SK-N-SH (cell line): ENCODE measurements at regions not wholly inside any gene's neighbourhood (a gene's known extent, or its start where the extent isn't known, plus 50 kb on each side); places are given as distances from the start of the nearest gene placed in this dataset.

Source experiments
- CTCF ChIA-PET: fragments of 300-600, 350-600 bp; formaldehyde crosslinking; extraction: SDS; loops from one replicate; lab custom pipeline; 2021; lab: Yijun Ruan, JAX
- POLR2A ChIA-PET: fragments of 350-600 bp; sonication (Branson Sonifier 250); formaldehyde crosslinking; extraction: SDS; loops from one replicate; lab custom pipeline; 2020; ENCODE audit warnings: antibody characterized with exemption, inconsistent platforms; lab: Yijun Ruan, JAX
- DNase-seq: peaks from one replicate; pipeline ENCODE4 v3.0.0; 2012
- H2AFZ ChIP-seq: fragments of 200-600 bp; sonication (generic); 2 replicates; pipeline ENCODE4 v1.8.1; 2016; ENCODE audit warnings: antibody characterized with exemption, mild to moderate bottlenecking, low read depth
- H3F3A ChIP-seq: fragments of 200-600 bp; sonication (generic); replicated peaks from 2 replicates; pipeline ENCODE3; 2016; ENCODE audit warnings: antibody characterized with exemption, mild to moderate bottlenecking; ENCODE audit not compliant: insufficient read depth
- H3K27ac ChIP-seq, 2 experiments: fragments of 200-500 bp in 1 of 2; fragments of 200-600 bp in 1 of 2; sonication (Bioruptor generic) in 1 of 2; sonication (generic), shearing (Covaris generic) in 1 of 2; 2 replicates each; pipeline versions ENCODE4 v1.5.1 to v1.6.1; 2014 to 2016; ENCODE audit warnings: low read depth in 2 of 2, inconsistent platforms in 1 of 2, low read length in 1 of 2, mild to moderate bottlenecking in 1 of 2, mixed read lengths in 1 of 2
- H3K27me3 ChIP-seq: fragments of 200-600 bp; sonication (generic), shearing (Covaris generic); 2 replicates; pipeline ENCODE4 v1.6.1; 2016; ENCODE audit warnings: mixed run types; ENCODE audit not compliant: insufficient read depth
- H3K36me3 ChIP-seq, 2 experiments: fragments of 200-500 bp in 1 of 2; fragments of 200-600 bp in 1 of 2; sonication (Bioruptor generic) in 1 of 2; sonication (generic) in 1 of 2; replicated peaks in 1 of 2; 2 replicates each; pipeline versions ENCODE3 to v1.5.1; 2014 to 2016; ENCODE audit warnings: low read length in 1 of 2, mild to moderate bottlenecking in 1 of 2; ENCODE audit not compliant: insufficient read depth in 2 of 2, control insufficient read depth in 1 of 2
- H3K4me1 ChIP-seq, 2 experiments: fragments of 200-500 bp in 1 of 2; fragments of 200-600 bp in 1 of 2; sonication (Bioruptor generic) in 1 of 2; sonication (generic), shearing (Covaris generic) in 1 of 2; 2 replicates each; pipeline versions ENCODE4 v1.5.1 to v1.6.1; 2014 to 2016; ENCODE audit warnings: low read depth in 1 of 2, low read length in 1 of 2, mixed run types in 1 of 2; ENCODE audit not compliant: insufficient read depth in 2 of 2, control insufficient read depth in 1 of 2
- H3K4me2 ChIP-seq: fragments of 200-600 bp; sonication (generic), shearing (Covaris generic); 2 replicates; pipeline ENCODE4 v1.6.1; 2017; ENCODE audit warnings: mixed run types
- H3K4me3 ChIP-seq, 2 experiments: fragments of 200-500 bp in 1 of 2; fragments of 200-600 bp in 1 of 2; sonication (Bioruptor generic) in 1 of 2; sonication (generic), shearing (Covaris generic) in 1 of 2; 2 replicates each; pipeline versions ENCODE4 v1.5.1 to v1.8.1; 2014 to 2016; ENCODE audit warnings: low read depth in 2 of 2, inconsistent platforms in 1 of 2, low read length in 1 of 2, mild to moderate bottlenecking in 1 of 2, mixed read lengths in 1 of 2, moderate library complexity in 1 of 2
- H3K79me2 ChIP-seq: fragments of 200-600 bp; sonication (generic); 2 replicates; pipeline ENCODE4 v1.8.1; 2017; ENCODE audit warnings: mild to moderate bottlenecking; ENCODE audit not compliant: insufficient read depth
- H3K9ac ChIP-seq: fragments of 200-600 bp; sonication (generic); 2 replicates; pipeline ENCODE4 v1.6.1; 2017; ENCODE audit warnings: mixed run types
- H3K9me2 ChIP-seq: fragments of 200-600 bp; sonication (generic); 2 replicates; pipeline ENCODE4 v1.6.1; 2017; ENCODE audit warnings: mixed run types
- H3K9me3 ChIP-seq: fragments of 200-600 bp; sonication (generic); 2 replicates; pipeline ENCODE4 v1.6.1; 2017; ENCODE audit warnings: mixed run types, mild to moderate bottlenecking, moderate library complexity
- H4K20me1 ChIP-seq: fragments of 200-600 bp; sonication (generic); 2 replicates; pipeline ENCODE4 v1.6.1; 2017; ENCODE audit warnings: mild to moderate bottlenecking, mixed run types; ENCODE audit not compliant: insufficient read depth
- ELF1 ChIP-seq: IDR thresholded peaks from 2 replicates; pipeline ENCODE4 v1.4.0; 2012
- EP300 ChIP-seq, 2 experiments: IDR thresholded peaks; 2 replicates each; pipeline versions ENCODE4 v1.4.0 to v1.6.1; 2012; ENCODE audit warnings: borderline replicate concordance in 1 of 2, low read depth in 1 of 2, low read length in 1 of 2
- EZH2phosphoT487 ChIP-seq: fragments of 200-600 bp; sonication (generic); IDR thresholded peaks from 2 replicates; pipeline ENCODE4 v1.6.1; 2017; ENCODE audit warnings: low read depth, mixed run types, mild to moderate bottlenecking, antibody characterized with exemption, moderate library complexity, borderline replicate concordance
- FOSL2 ChIP-seq: IDR thresholded peaks from 2 replicates; pipeline ENCODE4 v1.4.0; 2012; ENCODE audit warnings: low read depth, mild to moderate bottlenecking, moderate library complexity, borderline replicate concordance
- FOXM1 ChIP-seq: IDR thresholded peaks from 2 replicates; pipeline ENCODE4 v1.4.0; 2012; ENCODE audit warnings: low read depth, mild to moderate bottlenecking
- GATA2 ChIP-seq: sonication (generic); formaldehyde crosslinking; IDR thresholded peaks from 2 replicates; pipeline ENCODE4 v1.5.0; 2020; ENCODE audit warnings: mild to moderate bottlenecking, missing genetic modification reagents
- MEF2A ChIP-seq: IDR thresholded peaks from 2 replicates; pipeline ENCODE4 v1.4.0; 2012; ENCODE audit warnings: low read depth, borderline replicate concordance
- MXI1 ChIP-seq: IDR thresholded peaks from 2 replicates; pipeline ENCODE4 v1.6.1; 2012; ENCODE audit warnings: mild to moderate bottlenecking, low read depth, low read length, improper control_type of control experiment
- NRF1 ChIP-seq: IDR thresholded peaks from 2 replicates; pipeline ENCODE4 v1.6.1; 2012; ENCODE audit warnings: low read depth, mild to moderate bottlenecking, low read length
- RCOR1 ChIP-seq: fragments of 150-350 bp; IDR thresholded peaks from 2 replicates; pipeline ENCODE4 v1.6.1; 2017; ENCODE audit warnings: antibody characterized with exemption, low read length
- RFX5 ChIP-seq: IDR thresholded peaks from 2 replicates; pipeline ENCODE4 v1.6.1; 2012; ENCODE audit warnings: mild to moderate bottlenecking, improper control_type of control experiment, low read length
- RXRA ChIP-seq: IDR thresholded peaks from 2 replicates; pipeline ENCODE4 v1.4.0; 2012; ENCODE audit warnings: low read depth, mild to moderate bottlenecking, borderline replicate concordance
- SIN3A ChIP-seq: IDR thresholded peaks from 2 replicates; pipeline ENCODE4 v1.6.1; 2012; ENCODE audit warnings: low read depth, mild to moderate bottlenecking, low read length, moderate library complexity, borderline replicate concordance
- SMC3 ChIP-seq: IDR thresholded peaks from 2 replicates; pipeline ENCODE4 v1.6.1; 2012; ENCODE audit warnings: low read depth, low read length, improper control_type of control experiment
- TAF1 ChIP-seq: IDR thresholded peaks from 2 replicates; pipeline ENCODE4 v1.6.1; 2012; ENCODE audit warnings: low read depth, mild to moderate bottlenecking, low read length, moderate library complexity, borderline replicate concordance
- TCF12 ChIP-seq: IDR thresholded peaks from 2 replicates; pipeline ENCODE4 v1.4.0; 2012
- TEAD4 ChIP-seq: IDR thresholded peaks from 2 replicates; pipeline ENCODE4 v1.4.0; 2012; ENCODE audit warnings: mild to moderate bottlenecking, borderline replicate concordance; ENCODE audit not compliant: insufficient read depth
- YY1 ChIP-seq: IDR thresholded peaks from 2 replicates; pipeline ENCODE4 v1.4.0; 2012; ENCODE audit warnings: low read depth, mild to moderate bottlenecking
- WGBS: methylation state at CpG from one replicate; pipeline ENCODE4 v1.1.6; 2017; ENCODE audit warnings: low lambda C conversion rate; 5-methylcytosine and 5-hydroxymethylcytosine counted together
- TF ChIP-seq, protein P1 (sequence below): IDR thresholded peaks from 2 replicates; pipeline ENCODE4 v1.4.0; 2012; ENCODE audit warnings: low read depth, borderline replicate concordance
- TF ChIP-seq, protein P2 (sequence below): IDR thresholded peaks from 2 replicates; pipeline ENCODE4 v1.6.1; 2012; ENCODE audit warnings: mild to moderate bottlenecking, low read depth, low read length, moderate library complexity
- TF ChIP-seq, protein P3 (sequence below): IDR thresholded peaks from 2 replicates; pipeline ENCODE4; 2012
- TF ChIP-seq, protein P4 (sequence below): fragments of 200-600 bp; sonication (generic); IDR thresholded peaks from 2 replicates; pipeline ENCODE4 v1.6.1; 2017; ENCODE audit warnings: antibody characterized with exemption, mild to moderate bottlenecking, moderate library complexity

DNA sequence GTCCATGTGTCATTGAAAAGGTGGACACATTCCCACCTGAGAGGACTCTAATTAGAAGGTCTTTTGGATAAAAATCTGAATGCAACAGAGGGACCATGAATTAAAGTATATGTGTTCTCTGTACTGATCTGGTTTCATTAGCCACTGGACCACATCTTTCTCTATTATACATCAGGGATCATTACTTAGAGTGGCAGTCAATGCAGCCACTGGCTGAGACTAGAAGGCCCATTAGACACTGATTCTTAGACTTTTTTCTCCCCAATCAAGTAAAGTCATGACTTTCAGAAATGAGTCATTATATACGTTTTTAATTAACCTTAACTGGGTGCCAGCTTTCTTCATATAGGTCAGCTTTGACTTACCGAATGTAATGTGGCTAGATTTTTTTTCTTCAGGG, 550.8 kb upstream of the CFAP20DC start:
- DNase-seq: no peak
- 38% methylated on average over 2 of the region's 2 CpGs for WGBS
- Histone ChIP-seq H3K36me3 (no peaks in the 10 kb centered on the region), H3K27me3 (0 out of 2 replicates have a peak, but pooled peaks cover 4% of the 10 kb centered on the region), H3K9me2 (no peaks in the 10 kb centered on the region), H3K4me3 (no peak overlapping the region), H4K20me1 (no peaks in the 10 kb centered on the region), H3K9ac (no peak overlapping the region), H3K9me3 (no peaks in the 10 kb centered on the region), H2AFZ (no peak overlapping the region), H3K4me2 (no peak overlapping the region), H3K4me1 (peaks cover 0 to 4% of the 10 kb centered on the region in 2 experiments; a peak in 1 of 4 replicates), H3K79me2 (no peaks in the 10 kb centered on the region), H3F3A (no peaks in the 10 kb centered on the region), H3K27ac (no peak overlapping the region)
- TF ChIP-seq, protein P1, sequence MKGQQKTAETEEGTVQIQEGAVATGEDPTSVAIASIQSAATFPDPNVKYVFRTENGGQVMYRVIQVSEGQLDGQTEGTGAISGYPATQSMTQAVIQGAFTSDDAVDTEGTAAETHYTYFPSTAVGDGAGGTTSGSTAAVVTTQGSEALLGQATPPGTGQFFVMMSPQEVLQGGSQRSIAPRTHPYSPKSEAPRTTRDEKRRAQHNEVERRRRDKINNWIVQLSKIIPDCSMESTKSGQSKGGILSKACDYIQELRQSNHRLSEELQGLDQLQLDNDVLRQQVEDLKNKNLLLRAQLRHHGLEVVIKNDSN: no peak
- TF ChIP-seq RFX5 (no peak), RXRA (no peak), GATA2 (no peak), ELF1 (no peak), RCOR1 (no peak), TCF12 (no peak), EP300 (IDR thresholded peaks at IDR 0.05; ENCODE audit: borderline replicate concordance in 1 of 2, low read depth in 1 of 2, low read length in 1 of 2) (no peak), NRF1 (no peak), EZH2phosphoT487 (no peak), MXI1 (no peak), FOXM1 (no peak), SIN3A (no peak)
- TF ChIP-seq, protein P2, sequence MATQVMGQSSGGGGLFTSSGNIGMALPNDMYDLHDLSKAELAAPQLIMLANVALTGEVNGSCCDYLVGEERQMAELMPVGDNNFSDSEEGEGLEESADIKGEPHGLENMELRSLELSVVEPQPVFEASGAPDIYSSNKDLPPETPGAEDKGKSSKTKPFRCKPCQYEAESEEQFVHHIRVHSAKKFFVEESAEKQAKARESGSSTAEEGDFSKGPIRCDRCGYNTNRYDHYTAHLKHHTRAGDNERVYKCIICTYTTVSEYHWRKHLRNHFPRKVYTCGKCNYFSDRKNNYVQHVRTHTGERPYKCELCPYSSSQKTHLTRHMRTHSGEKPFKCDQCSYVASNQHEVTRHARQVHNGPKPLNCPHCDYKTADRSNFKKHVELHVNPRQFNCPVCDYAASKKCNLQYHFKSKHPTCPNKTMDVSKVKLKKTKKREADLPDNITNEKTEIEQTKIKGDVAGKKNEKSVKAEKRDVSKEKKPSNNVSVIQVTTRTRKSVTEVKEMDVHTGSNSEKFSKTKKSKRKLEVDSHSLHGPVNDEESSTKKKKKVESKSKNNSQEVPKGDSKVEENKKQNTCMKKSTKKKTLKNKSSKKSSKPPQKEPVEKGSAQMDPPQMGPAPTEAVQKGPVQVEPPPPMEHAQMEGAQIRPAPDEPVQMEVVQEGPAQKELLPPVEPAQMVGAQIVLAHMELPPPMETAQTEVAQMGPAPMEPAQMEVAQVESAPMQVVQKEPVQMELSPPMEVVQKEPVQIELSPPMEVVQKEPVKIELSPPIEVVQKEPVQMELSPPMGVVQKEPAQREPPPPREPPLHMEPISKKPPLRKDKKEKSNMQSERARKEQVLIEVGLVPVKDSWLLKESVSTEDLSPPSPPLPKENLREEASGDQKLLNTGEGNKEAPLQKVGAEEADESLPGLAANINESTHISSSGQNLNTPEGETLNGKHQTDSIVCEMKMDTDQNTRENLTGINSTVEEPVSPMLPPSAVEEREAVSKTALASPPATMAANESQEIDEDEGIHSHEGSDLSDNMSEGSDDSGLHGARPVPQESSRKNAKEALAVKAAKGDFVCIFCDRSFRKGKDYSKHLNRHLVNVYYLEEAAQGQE: no peak
- POLR2A ChIA-PET: no interaction called here
- CTCF ChIA-PET: no interaction called here

DNA sequence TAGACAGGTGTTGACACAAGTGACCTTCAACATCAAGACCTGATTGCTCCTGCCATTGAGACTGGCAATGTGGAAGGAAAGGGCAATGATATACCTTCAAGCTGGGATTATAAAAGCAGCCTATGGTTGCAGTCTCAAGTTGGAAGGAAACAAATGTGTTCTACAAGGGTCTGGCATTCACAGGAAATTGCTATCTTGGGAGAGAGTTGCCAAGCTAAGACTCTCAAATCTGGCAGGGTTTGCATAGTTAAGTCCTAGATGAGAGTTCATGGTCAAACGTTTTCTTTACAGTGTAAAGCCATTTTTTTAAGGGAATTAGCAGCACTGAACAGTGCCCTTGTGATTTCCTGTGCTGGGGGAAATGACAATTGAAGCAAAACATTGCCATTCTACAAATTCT, 546.9 kb upstream of the CFAP20DC start:
- CTCF ChIA-PET: interaction anchor here (1.8 to 2.6 kb wide), 2 partner anchors 8 to 20 kb away, joined by 5 to 10 read pairs; no protein-coding TSS in a partner anchor
- H3K4me2 ChIP-seq: no peak overlapping the region
- no peak for TF ChIP-seq TAF1
- no peak for TF ChIP-seq EP300 (IDR thresholded peaks at IDR 0.05; ENCODE audit: borderline replicate concordance in 1 of 2, low read depth in 1 of 2, low read length in 1 of 2)
- TF ChIP-seq TEAD4: no peak
- TF ChIP-seq, protein P3, sequence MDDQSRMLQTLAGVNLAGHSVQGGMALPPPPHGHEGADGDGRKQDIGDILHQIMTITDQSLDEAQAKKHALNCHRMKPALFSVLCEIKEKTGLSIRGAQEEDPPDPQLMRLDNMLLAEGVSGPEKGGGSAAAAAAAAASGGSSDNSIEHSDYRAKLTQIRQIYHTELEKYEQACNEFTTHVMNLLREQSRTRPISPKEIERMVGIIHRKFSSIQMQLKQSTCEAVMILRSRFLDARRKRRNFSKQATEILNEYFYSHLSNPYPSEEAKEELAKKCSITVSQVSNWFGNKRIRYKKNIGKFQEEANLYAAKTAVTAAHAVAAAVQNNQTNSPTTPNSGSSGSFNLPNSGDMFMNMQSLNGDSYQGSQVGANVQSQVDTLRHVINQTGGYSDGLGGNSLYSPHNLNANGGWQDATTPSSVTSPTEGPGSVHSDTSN: no peak
- TF ChIP-seq YY1: no peak
- no peak for TF ChIP-seq MEF2A
- no peak for TF ChIP-seq SIN3A
- no peak for TF ChIP-seq NRF1
- no peak for TF ChIP-seq FOSL2
- no peak for TF ChIP-seq SMC3
- TF ChIP-seq, protein P4, sequence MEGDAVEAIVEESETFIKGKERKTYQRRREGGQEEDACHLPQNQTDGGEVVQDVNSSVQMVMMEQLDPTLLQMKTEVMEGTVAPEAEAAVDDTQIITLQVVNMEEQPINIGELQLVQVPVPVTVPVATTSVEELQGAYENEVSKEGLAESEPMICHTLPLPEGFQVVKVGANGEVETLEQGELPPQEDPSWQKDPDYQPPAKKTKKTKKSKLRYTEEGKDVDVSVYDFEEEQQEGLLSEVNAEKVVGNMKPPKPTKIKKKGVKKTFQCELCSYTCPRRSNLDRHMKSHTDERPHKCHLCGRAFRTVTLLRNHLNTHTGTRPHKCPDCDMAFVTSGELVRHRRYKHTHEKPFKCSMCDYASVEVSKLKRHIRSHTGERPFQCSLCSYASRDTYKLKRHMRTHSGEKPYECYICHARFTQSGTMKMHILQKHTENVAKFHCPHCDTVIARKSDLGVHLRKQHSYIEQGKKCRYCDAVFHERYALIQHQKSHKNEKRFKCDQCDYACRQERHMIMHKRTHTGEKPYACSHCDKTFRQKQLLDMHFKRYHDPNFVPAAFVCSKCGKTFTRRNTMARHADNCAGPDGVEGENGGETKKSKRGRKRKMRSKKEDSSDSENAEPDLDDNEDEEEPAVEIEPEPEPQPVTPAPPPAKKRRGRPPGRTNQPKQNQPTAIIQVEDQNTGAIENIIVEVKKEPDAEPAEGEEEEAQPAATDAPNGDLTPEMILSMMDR: no peak

More for the DNA sequence above, 546.9 kb upstream of the CFAP20DC start:
- Histone ChIP-seq H3K27me3 (0 out of 2 replicates have a peak, but pooled peaks cover 4% of the 10 kb centered on the region), H3K9me2 (no peaks in the 10 kb centered on the region), H3K9ac (no peak overlapping the region), H3K79me2 (no peaks in the 10 kb centered on the region), H2AFZ (no peak overlapping the region), H3K9me3 (no peaks in the 10 kb centered on the region), H4K20me1 (no peaks in the 10 kb centered on the region), H3K4me3 (no peak overlapping the region), H3K36me3 (no peaks in the 10 kb centered on the region), H3F3A (no peaks in the 10 kb centered on the region), H3K4me1 (no peaks in the 10 kb centered on the region), H3K27ac (no peak overlapping the region)
- 11% methylated on average over 1 of the region's 1 CpG for WGBS
- no peak for DNase-seq
- POLR2A ChIA-PET: no interaction called here
